Right atrium auricular region (tissue), 2 donors: ENCODE measurements at regions not wholly inside any gene's neighbourhood (a gene's known extent, or its start where the extent isn't known, plus 50 kb on each side); places are given as distances from the start of the nearest gene placed in this dataset.

Experiments used
- DNase-seq: peaks from one replicate; pipeline ENCODE4 v3.0.0-alpha.2; 2019; ENCODE audit warnings: low spot score
- H3K27ac ChIP-seq, 2 donors: fragments of 200-600 bp; sonication (generic); 1 replicate in 1 of 2; 2 replicates in 1 of 2; pipeline ENCODE4 v1.5.1; 2016 to 2019
- H3K27me3 ChIP-seq, 2 donors: fragments of 200-600 bp; sonication (generic); one replicate each; pipeline versions ENCODE4 v1.5.1 to v1.6.0; 2017 to 2019
- H3K36me3 ChIP-seq: fragments of 200-600 bp; sonication (generic); one replicate; pipeline ENCODE4 v1.5.1; 2016
- H3K4me1 ChIP-seq, 2 donors: fragments of 200-600 bp; sonication (generic); one replicate each; pipeline versions ENCODE4 v1.5.1 to v1.6.0; 2017 to 2019
- H3K4me3 ChIP-seq, 2 donors: fragments of 200-600 bp; sonication (generic); 1 replicate in 1 of 2; 2 replicates in 1 of 2; pipeline ENCODE4 v1.5.1; 2017 to 2019; ENCODE audit warnings: mild to moderate bottlenecking in 1 of 2, moderate library complexity in 1 of 2
- H3K9me3 ChIP-seq, 2 donors: fragments of 200-600 bp; sonication (generic); one replicate each; pipeline ENCODE4 v1.5.1; 2019
- CTCF ChIP-seq, 2 donors: fragments of 200-600 bp; sonication (generic); IDR thresholded peaks; one replicate each; pipeline ENCODE4 v1.5.1; 2019; ENCODE audit warnings: antibody characterized with exemption in 2 of 2

DNA sequence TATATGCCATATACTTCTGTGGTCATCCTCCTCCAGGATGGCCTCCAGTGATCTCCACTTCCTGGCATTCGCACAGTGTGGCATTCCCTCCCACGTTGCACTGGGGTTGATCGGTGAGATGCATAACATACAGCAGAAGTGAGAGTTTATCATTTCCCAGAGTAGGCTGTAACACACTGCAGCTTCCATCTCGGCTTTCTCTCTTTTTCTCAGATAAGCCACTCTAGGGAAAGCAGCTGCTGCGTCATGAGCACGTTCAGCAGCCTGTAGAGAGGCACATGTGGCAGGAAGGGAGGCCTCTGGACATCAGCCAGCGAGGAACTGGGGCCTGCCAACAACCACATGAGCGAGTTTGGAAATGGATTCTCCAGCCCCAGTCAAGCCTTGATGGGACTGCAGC is 807.1 kb downstream of the DIAPH3 start:
- peaks cover 0 to 7% of the 10 kb centered on the region in 2 donors for H3K4me1 ChIP-seq
- H3K27me3 ChIP-seq: no peaks in the 10 kb centered on the region
- DNase-seq: peak; percentile 79
- H3K36me3 ChIP-seq: no peaks in the 10 kb centered on the region
- H3K4me3 ChIP-seq: no peak overlapping the region
- H3K9me3 ChIP-seq: no peaks in the 10 kb centered on the region
- H3K27ac ChIP-seq: peak overlapping the region; percentile 44 to 59
- TF ChIP-seq CTCF (IDR thresholded peaks at IDR 0.05): no peak

- Histone ChIP-seq H3K9me3 (no peaks in the 10 kb centered on the region), H3K27me3 (no peaks in the 10 kb centered on the region), H3K27ac (no peak overlapping the region), H3K4me3 (no peak overlapping the region), H3K36me3 (no peaks in the 10 kb centered on the region), H3K4me1 (peaks cover 0 to 7% of the 10 kb centered on the region in 2 donors)
- TF ChIP-seq CTCF (IDR thresholded peaks at IDR 0.05): no peak
- DNase-seq: no peak
Measured at GRCh38 chr13:59358014-59358413, 805.7 kb downstream of the DIAPH3 start.

DNA sequence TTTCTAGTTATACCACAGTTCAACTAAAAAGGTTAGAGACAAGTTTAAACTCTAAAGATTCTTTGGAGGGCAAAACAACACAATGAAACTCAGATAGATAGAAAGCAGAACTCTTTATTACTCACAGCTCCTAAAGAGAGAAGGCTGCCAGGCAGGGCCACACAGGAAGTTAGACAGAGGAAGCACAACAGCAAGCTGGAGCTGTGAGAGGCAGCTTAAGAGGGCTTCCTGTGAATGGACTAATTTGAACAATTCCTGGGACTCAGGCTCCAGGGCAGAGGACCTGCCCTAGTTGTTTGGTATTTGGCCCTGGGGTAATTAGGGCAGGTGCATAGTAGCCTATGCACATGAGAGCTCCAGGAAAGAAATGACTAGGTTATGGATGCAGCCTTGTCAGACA is 803.6 kb downstream of the DIAPH3 start:
- DNase-seq: no peak
- H3K4me3 ChIP-seq: no peak overlapping the region
- H3K27ac ChIP-seq: peak overlapping the region in 1 of 2 donors; percentile 26
- H3K27me3 ChIP-seq: no peaks in the 10 kb centered on the region
- no peaks in the 10 kb centered on the region for H3K9me3 ChIP-seq
- TF ChIP-seq CTCF (IDR thresholded peaks at IDR 0.05): no peak
- H3K36me3 ChIP-seq: no peaks in the 10 kb centered on the region
- H3K4me1 ChIP-seq: peaks cover 0 to 7% of the 10 kb centered on the region in 2 donors

- DNase-seq: no peak
- H3K4me1 ChIP-seq: peaks cover 0 to 7% of the 10 kb centered on the region in 2 donors
- H3K9me3 ChIP-seq: no peaks in the 10 kb centered on the region
- H3K27me3 ChIP-seq: no peaks in the 10 kb centered on the region
- no peak overlapping the region for H3K27ac ChIP-seq
- no peak for TF ChIP-seq CTCF (IDR thresholded peaks at IDR 0.05)
- no peaks in the 10 kb centered on the region for H3K36me3 ChIP-seq
- no peak overlapping the region for H3K4me3 ChIP-seq
Measured at GRCh38 chr13:59360916-59361315, 802.8 kb downstream of the DIAPH3 start.

DNA sequence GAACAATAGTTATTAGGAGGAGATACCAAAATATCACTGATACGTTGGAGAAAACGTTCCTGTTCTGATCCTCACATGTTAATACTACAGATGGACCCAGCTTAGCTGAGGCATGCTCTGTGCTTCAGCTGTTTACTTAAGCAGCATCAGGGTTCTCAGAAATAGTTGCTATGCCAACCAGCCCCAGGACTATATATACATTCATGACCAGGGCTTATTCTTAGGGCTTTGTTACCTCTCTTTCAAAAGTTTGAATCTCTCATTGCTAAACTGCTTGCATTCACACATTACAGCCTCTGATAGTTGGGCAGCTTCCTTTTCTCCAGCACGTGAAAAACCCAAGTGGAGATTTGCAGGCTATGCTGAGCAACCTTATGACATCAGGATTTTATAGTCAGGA is 800.4 kb downstream of the DIAPH3 start:
- no peak for TF ChIP-seq CTCF (IDR thresholded peaks at IDR 0.05)
- Histone ChIP-seq H3K27ac (no peak overlapping the region), H3K4me1 (peaks cover 0 to 9% of the 10 kb centered on the region in 2 donors)

GRCh38 chr13:59363947-59364346 is 799.8 kb downstream of the DIAPH3 start:
- Histone ChIP-seq H3K27me3 (no peaks in the 10 kb centered on the region), H3K36me3 (no peaks in the 10 kb centered on the region), H3K4me3 (no peak overlapping the region), H3K9me3 (no peaks in the 10 kb centered on the region), H3K27ac (no peak overlapping the region), H3K4me1 (peaks cover 0 to 16% of the 10 kb centered on the region in 2 donors)
- no peak for DNase-seq
- no peak for TF ChIP-seq CTCF (IDR thresholded peaks at IDR 0.05)

More for the DNA sequence above, 800.4 kb downstream of the DIAPH3 start:
- Histone ChIP-seq H3K36me3 (no peaks in the 10 kb centered on the region), H3K9me3 (no peaks in the 10 kb centered on the region), H3K27me3 (no peaks in the 10 kb centered on the region), H3K4me3 (no peak overlapping the region)
- DNase-seq: no peak
